Ecto neural progenitor cell (in vitro differentiated cells): ENCODE measurements at regions not wholly inside any gene's neighbourhood (a gene's known extent, or its start where the extent isn't known, plus 50 kb on each side); places are given as distances from the start of the nearest gene placed in this dataset.
A peak's percentile ranks its signal among the peaks of the same experiment; 100 is the strongest.

Experiments
- DNase-seq: peaks from one replicate; pipeline ENCODE4 v3.0.0-alpha.2; 2018; ENCODE audit warnings: low spot score

DNA sequence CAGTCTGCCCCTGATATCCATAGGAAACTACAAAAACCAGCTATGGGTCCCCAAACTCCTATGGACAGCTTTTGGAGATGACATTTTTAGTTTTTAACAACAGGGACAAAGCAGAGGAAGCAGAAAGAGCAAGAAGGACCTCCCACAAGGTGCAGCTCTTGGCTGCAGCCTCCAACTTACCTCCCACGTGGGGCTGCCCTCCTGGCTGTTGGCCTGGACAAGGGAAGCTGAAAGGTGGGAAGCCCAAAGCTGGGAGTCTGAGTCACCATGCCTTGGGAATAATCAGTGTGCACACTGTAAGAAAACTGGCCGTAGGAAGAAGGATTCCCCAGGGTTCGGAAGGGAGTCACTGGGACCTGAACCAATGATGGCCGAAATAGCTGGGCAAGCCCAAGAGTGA is 51.8 kb upstream of the PAX1 start:
- DNase-seq = no peak

DNA sequence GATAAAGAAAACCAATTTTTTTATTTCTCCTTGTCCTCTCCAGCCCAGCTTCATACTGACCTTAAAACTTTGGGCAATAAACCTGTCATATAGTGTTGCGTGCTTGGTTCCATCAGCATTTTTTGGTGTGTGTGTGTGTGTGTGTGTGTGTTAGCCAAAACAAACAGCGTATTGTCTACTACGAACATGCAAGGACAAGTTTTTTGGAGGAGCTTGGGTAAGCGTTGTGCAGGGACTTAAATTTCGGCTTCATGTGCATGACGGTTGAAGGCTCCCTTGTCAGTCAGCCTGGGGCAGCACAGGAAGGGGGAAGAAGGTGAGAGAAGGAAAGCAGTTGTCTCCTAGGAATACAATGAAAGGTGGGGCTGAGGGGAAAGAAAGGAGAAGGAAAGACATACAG is 62.0 kb upstream of the PAX1 start:
- no peak for DNase-seq

DNA sequence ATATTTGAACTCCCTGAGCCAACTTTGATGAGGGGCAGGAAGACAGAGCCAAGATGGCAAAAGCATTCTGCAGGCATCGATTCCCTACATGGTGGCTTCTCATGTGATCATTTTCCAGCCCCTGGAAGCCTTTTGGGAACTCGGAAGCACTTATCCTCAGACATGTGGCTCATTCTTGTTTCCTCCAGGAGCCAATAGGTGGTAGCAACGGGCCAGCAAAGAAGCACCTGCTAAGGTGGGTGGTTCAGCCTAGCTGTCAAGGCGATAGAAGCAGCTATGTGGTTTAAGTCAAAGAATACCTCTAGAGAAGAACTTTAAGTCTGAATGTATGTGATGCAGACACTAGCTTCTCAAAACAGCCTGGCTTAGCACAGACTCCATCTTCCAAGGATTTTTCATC is 64.9 kb upstream of the PAX1 start:
- no peak for DNase-seq

DNA sequence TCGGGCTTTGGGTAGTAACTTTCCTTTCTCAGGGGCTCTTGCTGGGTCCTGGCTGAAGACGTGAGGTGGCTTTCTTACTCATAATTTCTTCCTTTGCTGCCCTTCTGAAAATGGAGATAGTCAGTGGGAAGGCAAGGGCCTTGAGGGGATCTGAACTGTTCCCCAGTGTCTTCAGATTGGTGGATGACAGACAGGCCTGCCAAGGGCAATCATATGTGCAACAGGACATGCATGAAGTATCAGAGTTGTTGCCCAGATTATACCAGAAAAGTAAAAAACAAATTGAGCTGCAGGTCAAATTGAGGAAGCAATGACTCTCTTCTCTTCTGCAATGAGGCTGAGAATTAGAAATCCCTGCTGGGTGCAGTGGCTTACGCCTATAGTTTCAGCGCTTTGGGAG is 71.6 kb upstream of the PAX1 start:
- DNase-seq = no peak

DNA sequence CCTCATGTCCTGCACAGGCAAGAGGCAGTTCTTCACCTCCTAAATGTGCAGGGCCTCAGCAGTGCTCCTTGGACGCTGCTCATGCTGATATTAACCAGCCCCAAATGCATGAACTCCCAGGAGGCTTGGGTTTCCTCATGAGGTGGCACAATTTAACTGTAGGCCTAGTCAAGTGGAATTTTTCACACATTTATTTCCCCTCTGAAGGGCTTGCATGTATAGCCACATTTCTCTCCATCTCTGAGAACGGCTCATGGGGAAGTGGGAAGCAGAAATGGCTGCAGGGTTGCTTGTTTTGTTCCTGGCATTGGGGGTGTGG is 72.8 kb upstream of the PAX1 start:
- DNase-seq = no peak

DNA sequence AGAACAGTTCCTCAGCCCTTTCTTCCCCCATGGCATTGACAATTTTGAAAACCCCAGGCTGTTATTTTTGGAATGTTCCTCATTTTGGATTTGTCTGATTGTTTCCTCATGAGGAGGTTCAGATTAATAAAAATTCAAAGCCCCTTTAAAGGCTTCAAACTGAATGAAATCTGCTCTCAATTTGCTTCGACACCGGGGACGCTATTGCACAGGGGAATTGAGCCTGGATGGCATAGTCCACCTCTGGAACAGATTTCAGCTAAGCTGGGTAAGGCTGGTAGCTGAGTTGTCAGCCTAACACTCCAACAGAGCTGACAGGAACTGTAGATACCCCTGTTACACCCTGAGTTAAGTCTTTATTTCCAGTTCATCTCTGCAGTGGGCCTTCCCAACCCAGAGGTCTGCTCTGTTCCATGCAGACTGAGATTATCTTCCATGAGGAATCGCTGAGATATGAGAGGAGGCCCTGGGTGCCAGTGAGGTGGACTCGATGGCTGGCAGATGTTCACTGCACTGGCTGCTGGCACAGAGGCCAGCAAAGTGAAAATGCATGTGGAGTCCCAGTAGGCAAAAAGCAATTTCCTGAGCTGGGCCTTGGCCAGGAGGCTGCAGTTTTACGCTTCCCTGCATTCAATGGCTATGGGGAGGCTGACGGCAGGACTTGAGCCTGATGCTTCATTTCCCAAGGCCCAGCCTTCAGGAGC is 73.3 kb upstream of the PAX1 start:
- no peak for DNase-seq

DNA sequence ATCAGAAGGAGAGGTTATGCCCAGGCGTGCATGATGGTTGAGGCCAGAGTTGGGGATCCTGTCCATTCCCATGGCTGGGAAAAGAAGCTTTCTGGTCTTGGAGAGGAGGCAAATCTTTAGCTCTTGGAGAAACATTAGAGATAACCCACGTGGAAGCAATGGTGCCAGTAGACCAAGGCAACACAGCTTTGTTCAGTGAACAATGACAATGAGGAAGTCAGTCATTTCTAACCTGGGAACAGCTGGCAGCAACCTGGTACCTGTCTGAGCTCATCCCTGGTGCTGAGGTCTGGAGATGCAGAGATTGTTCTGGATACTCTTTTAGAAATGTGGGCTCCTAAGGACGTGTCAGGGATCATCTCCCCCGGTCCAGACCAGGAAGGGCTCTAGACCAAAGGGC is 76.7 kb upstream of the PAX1 start:
- DNase-seq = no peak

DNA sequence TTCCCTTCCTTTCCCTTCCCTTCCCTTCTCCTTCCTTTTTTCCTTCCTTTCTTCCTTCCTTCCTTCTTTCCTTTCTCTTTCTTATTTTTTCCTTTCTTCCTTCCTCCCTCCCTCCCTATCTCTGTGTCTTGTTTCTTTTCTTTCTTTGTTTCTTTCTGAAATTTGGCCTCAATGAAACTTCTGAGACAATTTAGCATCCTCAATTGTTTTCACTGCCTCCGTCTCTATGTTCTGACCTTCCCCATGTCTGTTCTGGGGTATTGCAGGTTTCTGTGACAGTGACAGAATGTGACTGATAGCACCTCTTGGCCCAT is 81.7 kb upstream of the PAX1 start:
- no peak for DNase-seq

DNA sequence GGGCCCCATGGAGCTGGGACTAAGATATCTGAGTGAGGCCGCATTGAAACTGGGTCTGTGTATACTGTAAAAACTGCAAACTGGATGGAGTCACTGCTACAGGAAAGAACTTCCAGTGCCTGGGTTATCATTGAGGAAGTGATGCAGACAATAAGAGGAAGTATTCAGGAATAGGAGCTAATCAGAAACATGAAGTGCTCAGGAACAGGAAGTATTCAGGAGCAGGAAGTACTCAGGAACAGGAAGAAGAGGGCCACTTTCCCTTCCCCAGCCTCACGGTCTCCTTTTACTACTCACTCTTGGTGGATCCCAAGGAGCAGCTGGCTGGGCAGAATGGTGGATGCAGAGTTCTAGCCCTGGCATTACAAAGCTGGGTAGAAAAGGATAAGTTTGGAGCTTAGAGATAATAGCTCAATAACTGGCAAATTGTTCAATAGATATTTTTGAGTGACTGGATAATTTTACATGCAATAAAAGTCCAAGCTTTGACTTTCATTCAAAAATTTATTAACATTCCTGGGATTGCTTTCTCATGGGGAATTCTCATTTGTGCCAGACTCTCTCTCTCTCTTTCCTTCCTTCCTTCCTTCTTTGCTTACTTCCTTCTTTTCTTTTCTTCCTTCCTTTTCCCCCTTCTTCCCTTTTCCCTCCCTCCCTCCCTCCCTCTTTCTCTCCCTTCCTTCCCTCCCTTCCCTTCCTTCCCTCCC is 82.2 kb upstream of the PAX1 start:
- no peak for DNase-seq

DNA sequence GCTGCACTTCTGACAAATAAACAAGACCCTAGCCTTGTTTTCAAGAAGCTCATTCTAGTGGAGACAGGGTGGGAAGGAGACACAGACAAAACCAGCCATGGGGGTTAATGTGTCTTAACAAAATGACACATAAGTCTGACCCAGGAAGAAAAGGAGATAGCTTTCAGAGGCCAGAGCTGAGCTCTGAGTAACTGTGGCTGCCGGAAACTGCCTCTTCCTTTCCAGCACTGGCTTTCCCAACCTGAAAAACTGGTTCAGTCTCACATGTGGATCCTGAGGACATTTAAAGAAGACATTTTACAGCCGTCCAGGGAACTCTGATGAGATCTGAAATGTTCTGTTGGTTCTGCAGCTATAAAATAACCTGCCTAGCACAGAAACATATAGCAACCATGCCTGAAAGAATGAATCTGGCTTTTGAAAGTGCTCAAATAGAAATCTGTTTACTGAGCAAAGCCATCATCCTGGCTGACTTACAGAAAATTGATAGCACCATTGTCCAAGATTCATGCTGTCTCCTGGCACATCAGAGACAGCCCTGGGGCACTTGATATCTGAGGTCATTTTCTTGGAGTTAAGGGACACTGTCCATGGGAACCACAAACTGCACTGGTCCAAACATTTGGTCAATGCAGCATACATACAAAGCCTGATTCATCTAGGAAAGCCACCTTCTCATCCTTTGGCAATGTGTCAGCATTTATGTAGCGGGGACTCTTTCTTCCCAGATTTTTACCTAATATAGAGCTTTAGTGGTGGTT is 83.2 kb upstream of the PAX1 start:
- DNase-seq = no peak

DNA sequence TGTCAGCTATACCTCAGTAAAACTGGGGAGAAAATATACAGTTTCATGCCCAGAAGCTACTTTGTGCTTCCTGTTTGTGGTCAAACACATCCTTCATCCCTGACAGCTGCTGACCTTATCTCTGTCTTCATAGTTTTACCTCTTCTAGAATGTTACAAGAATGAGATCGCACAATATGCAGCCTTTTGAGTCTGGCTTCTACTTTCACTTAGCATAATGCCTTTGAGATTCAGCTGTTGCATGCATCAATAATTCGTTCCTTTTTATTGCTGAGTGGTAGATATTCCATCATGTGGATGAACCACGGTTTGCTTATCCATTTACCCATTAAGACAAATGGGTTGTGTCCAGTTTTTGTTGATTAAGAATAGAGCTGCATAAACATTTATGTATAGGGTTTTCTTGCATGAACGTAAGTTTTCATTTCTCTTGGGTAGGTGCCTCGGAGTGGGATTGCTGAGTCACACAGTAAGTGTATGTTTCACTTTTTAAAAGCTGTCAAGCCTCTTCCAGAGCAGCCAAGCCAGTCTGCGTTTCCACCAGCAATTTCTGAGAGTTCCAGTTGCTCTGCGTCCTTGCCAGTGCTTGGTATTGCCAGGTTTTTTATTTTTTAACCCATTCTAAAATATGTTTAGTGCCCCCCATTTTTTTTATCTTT is 86.6 kb upstream of the PAX1 start:
- DNase-seq = no peak

DNA sequence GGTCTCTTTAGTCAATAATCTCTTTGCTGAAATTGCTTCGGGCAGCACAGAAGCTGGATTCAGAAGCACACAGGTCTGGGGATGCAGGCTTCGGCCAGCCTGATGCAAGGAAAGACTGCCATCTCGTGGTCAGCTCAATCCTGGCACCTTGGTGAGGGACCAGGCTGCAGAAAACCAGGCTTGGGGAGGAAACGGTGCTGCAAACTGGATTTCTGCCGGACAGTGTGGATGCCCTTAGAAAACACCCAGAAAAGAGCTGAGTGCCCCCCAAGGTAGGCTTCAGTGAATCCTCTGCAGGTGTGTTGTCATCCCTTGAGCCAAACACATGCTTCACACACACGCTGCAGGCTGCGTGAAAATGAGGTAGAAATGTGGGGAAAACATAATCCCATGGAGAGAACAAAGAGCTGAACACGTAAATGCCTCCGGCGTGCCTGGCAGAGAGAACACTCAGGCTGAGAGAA is 89.8 kb upstream of the PAX1 start:
- DNase-seq = peak; percentile 80

DNA sequence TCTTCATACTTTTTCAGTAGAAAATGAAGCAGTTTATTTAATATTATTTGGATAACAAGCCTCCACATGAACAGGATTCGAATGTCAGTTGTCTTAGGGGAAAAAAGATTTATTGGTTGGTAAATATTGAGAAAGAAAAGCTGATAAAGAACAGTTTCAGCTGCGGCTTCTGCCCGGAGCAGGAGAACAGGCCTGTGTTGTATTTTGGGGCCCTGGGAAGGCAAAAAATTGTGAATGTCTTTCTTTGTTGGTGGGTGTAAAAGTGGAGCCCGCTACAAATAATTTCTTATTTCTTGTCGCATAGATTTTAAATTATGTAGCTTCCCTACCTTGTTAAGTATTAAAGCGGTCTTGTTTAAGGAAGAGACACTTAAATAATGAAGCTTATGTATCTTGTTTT is 90.5 kb upstream of the PAX1 start:
- DNase-seq = no peak

DNA sequence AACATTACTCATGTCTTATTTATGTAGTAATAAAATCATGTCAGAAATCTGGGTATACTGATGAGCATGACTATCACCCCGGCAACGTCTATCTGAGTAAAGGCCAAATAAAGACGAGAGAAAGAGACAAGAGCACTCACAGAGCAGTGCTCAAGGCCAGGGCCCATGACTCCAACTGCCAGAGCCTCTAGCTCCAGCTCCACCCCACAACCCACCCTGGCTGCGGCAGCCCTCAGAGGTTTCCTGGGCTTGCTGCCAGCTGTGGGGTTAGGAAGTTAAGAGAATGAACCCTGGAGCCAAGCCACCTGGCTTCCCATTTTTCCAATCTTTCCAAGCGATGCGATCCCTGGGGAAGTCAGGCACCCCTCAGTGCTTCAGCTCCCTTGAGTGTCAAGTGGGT is 92.0 kb upstream of the PAX1 start:
- DNase-seq = no peak

DNA sequence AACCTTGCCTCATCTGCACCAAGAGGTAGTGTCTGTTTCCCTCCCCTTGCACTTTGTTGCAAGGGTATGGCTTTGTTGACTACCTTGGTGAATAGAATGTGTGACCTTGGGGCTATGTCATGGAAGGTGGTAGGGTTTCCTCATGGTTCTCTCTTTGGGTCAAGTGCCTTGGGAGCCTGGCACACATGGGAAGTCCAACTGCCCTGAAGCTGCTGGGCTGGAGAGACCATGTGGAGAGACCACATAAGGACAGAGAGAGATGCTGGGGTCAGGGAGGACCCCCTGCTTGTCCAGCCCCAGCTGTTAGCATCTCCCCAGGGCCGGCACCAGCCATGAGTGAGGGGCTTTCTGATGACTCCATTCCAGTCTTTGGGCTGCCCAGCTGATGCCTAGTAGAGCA is 95.5 kb upstream of the PAX1 start:
- no peak for DNase-seq

DNA sequence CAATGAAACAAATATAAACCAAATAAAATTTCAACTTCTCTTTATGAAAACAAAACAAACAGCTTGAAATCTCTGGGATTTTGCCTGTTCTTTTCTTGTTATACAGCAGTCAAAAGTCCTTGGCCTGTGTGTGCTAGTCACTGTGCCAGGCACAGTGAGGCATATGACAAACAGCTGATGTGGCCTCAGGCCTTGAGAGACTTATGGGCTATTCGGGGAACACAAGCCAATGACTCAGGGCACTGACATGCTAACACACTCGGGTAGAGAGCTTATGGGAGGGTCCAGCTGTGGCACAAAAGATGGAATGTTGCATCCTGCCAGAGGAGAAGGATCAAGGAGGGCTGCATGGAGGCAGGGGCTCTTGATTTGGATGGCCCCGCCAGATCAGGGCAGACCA is 95.4 kb upstream of the NKX2-2 start:
- DNase-seq = no peak

DNA sequence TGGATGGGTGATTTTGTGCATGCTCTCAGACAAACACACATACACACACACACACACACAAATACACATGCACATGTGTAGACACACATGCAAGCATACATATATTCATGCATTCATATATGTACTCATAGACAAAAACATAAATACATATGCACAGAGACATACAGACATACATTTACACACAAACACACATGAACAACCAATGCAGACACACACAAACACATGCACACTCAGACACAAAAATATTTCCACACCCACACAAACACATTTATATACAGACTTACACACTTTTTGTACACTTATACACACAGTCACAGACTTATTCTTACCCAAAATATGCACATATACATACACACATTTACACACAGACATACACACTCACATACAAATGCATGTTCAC is 94.9 kb upstream of the NKX2-2 start:
- no peak for DNase-seq

DNA sequence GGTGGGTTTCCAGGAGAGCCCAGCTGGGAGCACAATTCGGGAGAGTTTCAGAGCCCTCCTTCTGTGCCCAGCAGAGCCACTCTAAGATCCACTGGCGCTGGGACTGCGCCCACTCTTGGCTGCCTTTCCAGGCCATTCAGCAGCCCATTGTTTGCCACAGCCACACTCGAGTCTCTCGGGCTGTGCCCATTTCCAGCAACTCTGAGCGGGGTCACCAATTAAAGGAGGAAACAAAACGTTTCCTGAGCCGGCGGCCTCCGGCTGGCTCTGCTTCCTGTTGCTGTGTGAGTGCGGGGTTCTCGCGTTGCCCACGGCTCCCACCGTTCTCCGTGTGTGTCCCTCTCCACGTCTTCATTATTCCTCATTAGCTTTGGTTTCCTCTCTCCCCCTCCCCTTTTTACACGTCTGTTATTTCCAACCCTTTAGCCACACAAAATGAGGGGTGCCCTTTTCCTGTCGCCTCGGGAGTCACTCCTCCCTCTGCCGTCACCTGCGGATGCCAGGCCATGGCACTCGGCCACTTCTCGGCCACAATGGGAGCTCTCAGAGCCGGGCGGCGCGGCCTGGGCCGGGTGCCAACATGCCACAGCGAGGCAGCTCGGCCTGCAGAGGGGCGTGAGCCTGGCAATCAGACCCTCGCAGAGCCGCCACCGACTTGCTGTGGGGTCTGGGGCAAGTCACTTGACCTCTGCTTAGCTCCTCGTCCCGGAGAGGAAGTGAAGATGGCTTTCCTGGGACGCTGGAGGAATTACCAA is 94.3 kb upstream of the NKX2-2 start:
- no peak for DNase-seq

DNA sequence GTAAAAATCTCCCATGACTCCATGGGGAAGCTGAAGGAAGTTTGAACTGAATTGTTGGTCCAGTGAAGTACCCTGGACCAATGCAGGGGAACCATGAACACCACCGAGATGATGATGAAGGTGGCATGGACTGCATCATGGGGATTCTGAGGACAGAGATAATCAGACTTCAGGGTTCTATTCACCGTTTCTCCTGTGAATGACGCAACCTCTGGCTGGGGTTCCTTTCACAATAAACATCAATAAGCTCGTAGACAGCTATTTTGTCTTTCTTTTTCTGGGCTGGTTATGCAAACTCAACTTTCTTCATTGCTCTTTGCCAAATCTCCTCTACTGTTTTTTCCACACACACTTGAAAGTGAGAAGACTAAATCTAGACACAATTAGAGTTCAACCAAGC is 87.9 kb upstream of the NKX2-2 start:
- no peak for DNase-seq

DNA sequence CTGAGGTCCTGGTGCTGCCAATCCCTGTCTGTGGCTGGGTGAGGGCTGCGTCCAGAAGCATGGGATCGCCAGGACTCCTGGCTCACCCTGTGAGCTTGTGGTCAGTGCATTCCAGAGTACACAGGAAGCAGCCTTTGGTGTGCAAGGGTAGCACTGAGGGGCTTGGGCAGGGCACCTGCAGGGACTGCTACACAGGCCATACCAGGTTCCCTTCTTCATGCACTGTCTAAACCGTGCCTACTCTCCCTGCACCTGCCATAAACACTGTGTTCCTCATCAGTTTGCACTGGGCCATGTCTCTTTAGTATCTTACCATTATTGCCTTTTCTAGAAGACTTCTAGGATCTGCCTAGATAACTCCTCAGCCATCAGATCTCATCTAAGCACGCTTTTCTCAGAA is 72.8 kb upstream of the NKX2-2 start:
- peak; percentile 22 for DNase-seq

DNA sequence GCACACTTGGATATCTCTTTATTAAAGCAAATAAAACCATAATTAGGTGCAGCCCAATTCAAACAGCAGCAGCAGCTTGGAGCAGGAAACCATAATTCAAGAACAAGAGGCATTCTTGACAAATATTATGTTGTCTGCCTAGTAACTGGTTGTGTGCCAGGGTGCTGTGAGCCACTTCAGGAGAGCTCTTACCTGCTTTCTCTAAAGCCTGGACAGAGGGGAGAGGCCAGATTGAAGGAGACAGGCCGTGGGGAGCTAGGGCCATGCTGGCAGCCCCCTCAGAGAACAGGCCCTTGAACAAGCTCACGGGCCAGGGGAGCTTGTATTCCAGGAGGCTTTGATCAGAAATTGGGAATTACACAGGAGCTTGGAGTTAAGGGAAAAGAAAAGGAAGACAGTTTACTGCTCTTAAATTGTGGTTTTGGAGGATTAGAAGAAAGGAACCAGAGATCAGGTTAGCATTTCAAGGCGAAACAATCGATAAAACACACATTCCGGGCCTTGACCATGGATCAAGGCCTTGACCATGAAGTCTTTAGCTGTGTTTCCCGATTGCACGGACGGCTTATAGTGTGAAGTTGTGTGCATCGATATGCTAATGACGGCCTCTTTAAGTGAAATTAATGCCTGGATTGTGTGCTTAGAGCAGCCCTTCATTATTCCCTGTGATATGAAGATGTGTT is 69.8 kb upstream of the NKX2-2 start:
- peak; percentile 11 for DNase-seq

DNA sequence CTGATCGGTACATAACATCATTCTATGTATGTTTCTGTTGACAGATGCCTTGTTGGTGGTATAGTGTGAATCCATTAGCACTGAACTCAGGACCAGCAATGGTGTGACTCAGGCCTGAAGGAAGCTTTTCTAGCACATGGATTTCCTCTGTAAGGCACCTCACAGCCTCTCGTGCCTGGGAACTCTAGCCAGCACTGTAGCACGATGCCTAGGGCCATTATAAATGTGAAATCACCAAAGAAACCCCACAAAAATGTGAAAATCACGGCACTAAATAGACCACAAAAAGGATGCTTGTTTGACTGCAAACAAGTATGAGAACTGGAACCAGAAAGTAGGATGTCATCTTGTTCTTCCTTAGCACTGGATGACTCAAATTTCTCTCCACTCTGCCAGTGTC is 63.7 kb upstream of the NKX2-2 start:
- DNase-seq = no peak
